ENCODE measurements at regions not wholly inside any gene's neighbourhood (a gene's known extent, or its start where the extent isn't known, plus 50 kb on each side); places are given as distances from the start of the nearest gene placed in this dataset.

GRCh38 chr7:9863545-9863944 is 1110.1 kb upstream of the PHF14 start:
- no peak for TF ChIP-seq CTCF (IDR thresholded peaks at IDR 0.05; ENCODE audit: unreplicated experiment)
- no peaks in the 10 kb centered on the region for H3K36me3 Mint-ChIP-seq (ENCODE audit: low read depth, unreplicated experiment)
- no peak for DNase-seq (ENCODE audit: low spot score)
- H3K27me3 Mint-ChIP-seq (ENCODE audit: unreplicated experiment), result no peaks in the 10 kb centered on the region
- H3K27ac Mint-ChIP-seq (ENCODE audit: unreplicated experiment), result no peak overlapping the region
- H3K4me1 Mint-ChIP-seq (ENCODE audit: unreplicated experiment), result no peaks in the 10 kb centered on the region
- H3K4me3 Mint-ChIP-seq (ENCODE audit: unreplicated experiment), result no peak overlapping the region
- no peaks in the 10 kb centered on the region for H3K9me3 Mint-ChIP-seq (ENCODE audit: unreplicated experiment)

GRCh38 chr7:9869151-9869550 is 1104.5 kb upstream of the PHF14 start:
- no peaks in the 10 kb centered on the region for H3K27me3 Mint-ChIP-seq (ENCODE audit: unreplicated experiment)
- H3K36me3 Mint-ChIP-seq (ENCODE audit: low read depth, unreplicated experiment), result no peaks in the 10 kb centered on the region
- no peak for TF ChIP-seq CTCF (IDR thresholded peaks at IDR 0.05; ENCODE audit: unreplicated experiment)
- no peak for DNase-seq (ENCODE audit: low spot score)
- no peak overlapping the region for H3K27ac Mint-ChIP-seq (ENCODE audit: unreplicated experiment)
- no peaks in the 10 kb centered on the region for H3K4me1 Mint-ChIP-seq (ENCODE audit: unreplicated experiment)
- no peak overlapping the region for H3K4me3 Mint-ChIP-seq (ENCODE audit: unreplicated experiment)
- H3K9me3 Mint-ChIP-seq (ENCODE audit: unreplicated experiment), result no peaks in the 10 kb centered on the region

- Mint-ChIP-seq H3K4me3 (ENCODE audit: unreplicated experiment) (no peak overlapping the region), H3K9me3 (ENCODE audit: unreplicated experiment) (no peaks in the 10 kb centered on the region)
Measured at GRCh38 chr7:9869566-9869965, 1104.1 kb upstream of the PHF14 start.

GRCh38 chr7:9870674-9871073 is 1103.0 kb upstream of the PHF14 start:
- Mint-ChIP-seq H3K27me3 (ENCODE audit: unreplicated experiment) (no peaks in the 10 kb centered on the region), H3K4me1 (ENCODE audit: unreplicated experiment) (no peaks in the 10 kb centered on the region), H3K4me3 (ENCODE audit: unreplicated experiment) (no peak overlapping the region), H3K27ac (ENCODE audit: unreplicated experiment) (no peak overlapping the region), H3K9me3 (ENCODE audit: unreplicated experiment) (no peaks in the 10 kb centered on the region), H3K36me3 (ENCODE audit: low read depth, unreplicated experiment) (no peaks in the 10 kb centered on the region)
- no peak for TF ChIP-seq CTCF (IDR thresholded peaks at IDR 0.05; ENCODE audit: unreplicated experiment)
- no peak for DNase-seq (ENCODE audit: low spot score)

More at GRCh38 chr7:9869566-9869965, 1104.1 kb upstream of the PHF14 start:
- no peak for DNase-seq (ENCODE audit: low spot score)
- TF ChIP-seq CTCF (IDR thresholded peaks at IDR 0.05; ENCODE audit: unreplicated experiment), result no peak
- H3K4me1 Mint-ChIP-seq (ENCODE audit: unreplicated experiment), result no peaks in the 10 kb centered on the region
- H3K27ac Mint-ChIP-seq (ENCODE audit: unreplicated experiment), result no peak overlapping the region
- H3K27me3 Mint-ChIP-seq (ENCODE audit: unreplicated experiment), result no peaks in the 10 kb centered on the region
- H3K36me3 Mint-ChIP-seq (ENCODE audit: low read depth, unreplicated experiment), result no peaks in the 10 kb centered on the region

- H3K36me3 Mint-ChIP-seq (ENCODE audit: low read depth, unreplicated experiment), result no peaks in the 10 kb centered on the region
- no peaks in the 10 kb centered on the region for H3K9me3 Mint-ChIP-seq (ENCODE audit: unreplicated experiment)
- no peaks in the 10 kb centered on the region for H3K27me3 Mint-ChIP-seq (ENCODE audit: unreplicated experiment)
- DNase-seq (ENCODE audit: low spot score), result no peak
- no peak overlapping the region for H3K4me3 Mint-ChIP-seq (ENCODE audit: unreplicated experiment)
- no peak overlapping the region for H3K27ac Mint-ChIP-seq (ENCODE audit: unreplicated experiment)
- H3K4me1 Mint-ChIP-seq (ENCODE audit: unreplicated experiment), result no peaks in the 10 kb centered on the region
- TF ChIP-seq CTCF (IDR thresholded peaks at IDR 0.05; ENCODE audit: unreplicated experiment), result no peak
Measured at GRCh38 chr7:9874182-9874581, 1099.5 kb upstream of the PHF14 start.

All from endothelial cell (in vitro differentiated cells).